GM12878 (cell line): ENCODE measurements at regions not wholly inside any gene's neighbourhood (a gene's known extent, or its start where the extent isn't known, plus 50 kb on each side); places are given as distances from the start of the nearest gene placed in this dataset.

Source experiments
- ATAC-seq: fragments of 200-7000 bp; cut with Tn5 transposase; 3 replicates; pipeline ENCODE4 v1.9.1; 2020; ENCODE audit warnings: mild to moderate bottlenecking, moderate library complexity
- BruUV-seq: library from RNA; stranded (reverse); fragments of 400-500 nt; replicated peaks from 2 replicates; lab custom pipeline; 2021; lab: Mats Ljungman, UMichigan
- CTCF ChIA-PET: fragments of 300-600 bp; sonication (Branson Sonifier 250); formaldehyde crosslinking; extraction: SDS; loops from one replicate; lab custom pipeline; 2021; ENCODE audit warnings: inconsistent platforms; lab: Yijun Ruan, JAX
- POLR2A ChIA-PET: fragments of 350-600 bp; formaldehyde crosslinking; extraction: SDS; loops from one replicate; lab custom pipeline; 2021; ENCODE audit warnings: inconsistent platforms; lab: Charles Lee
- RAD21 ChIA-PET: fragments of 300-600 bp; sonication (Branson Sonifier 250); formaldehyde crosslinking; loops from one replicate; lab custom pipeline; 2023; ENCODE audit warnings: antibody characterized with exemption; ENCODE audit not compliant: unreplicated experiment; lab: Charles Lee
- SMC1A ChIA-PET: fragments of 300-600 bp; sonication (Branson Sonifier 250); formaldehyde crosslinking; loops from one replicate; lab custom pipeline; 2023; ENCODE audit not compliant: unreplicated experiment, uncharacterized antibody; lab: Charles Lee
- DNase-seq: peaks from one replicate; pipeline ENCODE4 v3.0.0-alpha.2; 2011; ENCODE audit warnings: low read depth, low spot score
- FAIRE-seq: peaks from 3 replicates; lab custom pipeline; 2011; peaks lifted over from hg19 to GRCh38; lab: Jason Lieb, UNC
- H2AFZ ChIP-seq: 2 replicates; pipeline ENCODE4 v1.6.0; 2011; ENCODE audit warnings: low read depth, low read length, control low read depth; ENCODE audit not compliant: control insufficient read depth
- H3K27ac ChIP-seq: 2 replicates; pipeline ENCODE4 v1.5.1; 2011; ENCODE audit warnings: control low read depth; ENCODE audit not compliant: control insufficient read depth, insufficient read depth
- H3K27me3 ChIP-seq, 2 experiments: replicated peaks in 1 of 2; 2 replicates each; pipeline versions ENCODE4 v1.6.0 to v1.6.1; 2011; ENCODE audit warnings: low read length in 1 of 2; ENCODE audit not compliant: control insufficient read depth in 2 of 2, insufficient read depth in 2 of 2
- H3K36me3 ChIP-seq, 2 experiments: 2 replicates each; pipeline ENCODE4 v1.5.1; 2011; ENCODE audit warnings: low read length in 1 of 2; ENCODE audit not compliant: control insufficient read depth in 2 of 2, insufficient read depth in 2 of 2
- H3K4me1 ChIP-seq: 2 replicates; pipeline ENCODE4 v1.6.1; 2011; ENCODE audit warnings: mild to moderate bottlenecking, low read length, moderate library complexity, mixed read lengths; ENCODE audit not compliant: control insufficient read depth, insufficient read depth
- H3K4me2 ChIP-seq: 2 replicates; pipeline ENCODE4 v1.6.0; 2011; ENCODE audit warnings: control low read depth; ENCODE audit not compliant: control insufficient read depth, insufficient read depth
- H3K4me3 ChIP-seq: fragments of 200-600 bp; sonication (generic); 2 replicates; pipeline ENCODE4 v1.5.1; 2016
- H3K79me2 ChIP-seq: 2 replicates; pipeline ENCODE4 v1.6.0; 2011; ENCODE audit warnings: low read length; ENCODE audit not compliant: control insufficient read depth, insufficient read depth
- H3K9ac ChIP-seq: 2 replicates; pipeline ENCODE4 v1.8.0; 2011; ENCODE audit warnings: low read length, control low read depth, mixed read lengths; ENCODE audit not compliant: control insufficient read depth, insufficient read depth
- H3K9me3 ChIP-seq: replicated peaks from 3 replicates; pipeline ENCODE4 v1.5.1; 2011; ENCODE audit warnings: mild to moderate bottlenecking, low read length; ENCODE audit not compliant: control insufficient read depth, insufficient read depth
- H4K20me1 ChIP-seq: 2 replicates; pipeline ENCODE4 v1.6.0; 2011; ENCODE audit not compliant: control insufficient read depth, insufficient read depth
- DPF2 ChIP-seq: fragments of 450-650 bp; IDR thresholded peaks from 2 replicates; pipeline ENCODE4 v1.6.1; 2017; ENCODE audit warnings: mild to moderate bottlenecking
- E2F8 ChIP-seq: fragments of 450-650 bp; IDR thresholded peaks from 2 replicates; pipeline ENCODE4 v1.6.1; 2018; ENCODE audit warnings: mild to moderate bottlenecking, low read depth, moderate library complexity; ENCODE audit not compliant: partially characterized antibody
- FOS ChIP-seq: IDR thresholded peaks from 3 replicates; pipeline ENCODE4 v1.6.1; 2011; ENCODE audit warnings: borderline replicate concordance; ENCODE audit not compliant: insufficient read length; ENCODE audit errors: extremely low read depth
- GABPA ChIP-seq: IDR thresholded peaks from 2 replicates; pipeline ENCODE4 v1.6.1; 2014; ENCODE audit warnings: antibody characterized with exemption, low read depth, mild to moderate bottlenecking, inconsistent platforms
- HCFC1 ChIP-seq: fragments of 150-350 bp; IDR thresholded peaks from 2 replicates; pipeline ENCODE4 v1.6.1; 2014; ENCODE audit warnings: low read length
- HDAC2 ChIP-seq: fragments of 200-600 bp; sonication (generic); IDR thresholded peaks from 2 replicates; pipeline ENCODE4 v1.6.1; 2017
- IKZF2 ChIP-seq, 2 experiments: fragments of 450-650 bp; IDR thresholded peaks; 2 replicates each; pipeline ENCODE4 v1.6.1; 2017; ENCODE audit warnings: mild to moderate bottlenecking in 2 of 2, moderate library complexity in 2 of 2
- JUND ChIP-seq: IDR thresholded peaks from 2 replicates; pipeline ENCODE4 v1.6.1; 2012; ENCODE audit warnings: low read depth, mild to moderate bottlenecking, low read length, improper control_type of control experiment, moderate library complexity
- KDM1A ChIP-seq: fragments of 200-600 bp; sonication (generic); IDR thresholded peaks from 2 replicates; pipeline ENCODE4 v1.6.1; 2016; ENCODE audit warnings: borderline replicate concordance
- NRF1 ChIP-seq: conservative IDR thresholded peaks from 2 replicates; pipeline ENCODE4 v1.6.1; 2011; ENCODE audit warnings: mild to moderate bottlenecking, low read depth, low read length, improper control_type of control experiment
- SKIL ChIP-seq: fragments of 450-650 bp; IDR thresholded peaks from 2 replicates; pipeline ENCODE4 v1.6.1; 2017; ENCODE audit warnings: mild to moderate bottlenecking, low read depth, inconsistent platforms; ENCODE audit not compliant: poor library complexity, severe bottlenecking
- YBX1 ChIP-seq: fragments of 450-650 bp; IDR thresholded peaks from 2 replicates; pipeline ENCODE4 v1.6.1; 2016; ENCODE audit warnings: antibody characterized with exemption
- WGBS: methylation state at CpG from one replicate; pipeline ENCODE4 v1.1.6; 2016; ENCODE audit warnings: low lambda C conversion rate; ENCODE audit not compliant: insufficient replicate concordance, insufficient coverage; ENCODE audit errors: missing lambda C conversion rate; 5-methylcytosine and 5-hydroxymethylcytosine counted together
- in situ Hi-C: fragments of 300-500 bp; cut with MboI; formaldehyde crosslinking; loops from 9 replicates; pipeline ENCODE4 v1.14.3; 2018; ENCODE audit warnings: mixed read lengths
- intact Hi-C: fragments of 100-400 bp; cut with micrococcal nuclease; formaldehyde crosslinking; loops from one replicate; pipeline ENCODE4 v1.14.2; 2022; ENCODE audit not compliant: unreplicated experiment

- TF ChIP-seq GABPA (no peak), SKIL (no peak), HCFC1 (no peak), NRF1 (no peak)
Measured at GRCh38 chr6:45815466-45816125, 200.1 kb downstream of the CLIC5 start (continued).

- Histone ChIP-seq H3K27ac (no peak overlapping the region), H3K4me2 (no peak overlapping the region), H3K9me3 (no peaks in the 10 kb centered on the region; the same call in 2 of the 3 replicates), H3K36me3 (no peaks in the 10 kb centered on the region), H4K20me1 (no peaks in the 10 kb centered on the region), H3K79me2 (no peaks in the 10 kb centered on the region), H3K4me3 (no peak overlapping the region), H3K27me3 (no peaks in the 10 kb centered on the region; a peak in 2 of 4 replicates), H2AFZ (no peak overlapping the region), H3K4me1 (no peaks in the 10 kb centered on the region), H3K9ac (no peak overlapping the region)
- in situ Hi-C loops = no loop called here
- 50% methylated on average over 2 of the region's 2 CpGs for WGBS
- no peak for FAIRE-seq
- intact Hi-C loops = no loop called here
- ChIA-PET POLR2A (no interaction called here), SMC1A (interaction anchor here (0.8 kb wide), 1 partner anchor 54 kb away, joined by 3 read pairs; no protein-coding TSS in a partner anchor), RAD21 (no interaction called here), CTCF (interaction anchor here (1.2 kb wide), 1 partner anchor 108 kb away, joined by 3 read pairs; no protein-coding TSS in a partner anchor)
- DNase-seq = no peak
- TF ChIP-seq IKZF2 (IDR thresholded peaks at IDR 0.05) (no peak), YBX1 (no peak), KDM1A (no peak), E2F8 (no peak), FOS (no peak), HDAC2 (no peak), JUND (no peak), DPF2 (no peak)
- no peak for ATAC-seq
- no TSS peak for BruUV-seq
Measured at GRCh38 chr6:45814772-45815171, 200.9 kb downstream of the CLIC5 start.
